NCI-H1105 (cell line): ENCODE measurements at regions not wholly inside any gene's neighbourhood (a gene's known extent, or its start where the extent isn't known, plus 50 kb on each side); places are given as distances from the start of the nearest gene placed in this dataset.

Source experiments
- DNase-seq: peaks from one replicate; lab custom pipeline; 2025; lab: John Stamatoyannopoulos, UW

DNA sequence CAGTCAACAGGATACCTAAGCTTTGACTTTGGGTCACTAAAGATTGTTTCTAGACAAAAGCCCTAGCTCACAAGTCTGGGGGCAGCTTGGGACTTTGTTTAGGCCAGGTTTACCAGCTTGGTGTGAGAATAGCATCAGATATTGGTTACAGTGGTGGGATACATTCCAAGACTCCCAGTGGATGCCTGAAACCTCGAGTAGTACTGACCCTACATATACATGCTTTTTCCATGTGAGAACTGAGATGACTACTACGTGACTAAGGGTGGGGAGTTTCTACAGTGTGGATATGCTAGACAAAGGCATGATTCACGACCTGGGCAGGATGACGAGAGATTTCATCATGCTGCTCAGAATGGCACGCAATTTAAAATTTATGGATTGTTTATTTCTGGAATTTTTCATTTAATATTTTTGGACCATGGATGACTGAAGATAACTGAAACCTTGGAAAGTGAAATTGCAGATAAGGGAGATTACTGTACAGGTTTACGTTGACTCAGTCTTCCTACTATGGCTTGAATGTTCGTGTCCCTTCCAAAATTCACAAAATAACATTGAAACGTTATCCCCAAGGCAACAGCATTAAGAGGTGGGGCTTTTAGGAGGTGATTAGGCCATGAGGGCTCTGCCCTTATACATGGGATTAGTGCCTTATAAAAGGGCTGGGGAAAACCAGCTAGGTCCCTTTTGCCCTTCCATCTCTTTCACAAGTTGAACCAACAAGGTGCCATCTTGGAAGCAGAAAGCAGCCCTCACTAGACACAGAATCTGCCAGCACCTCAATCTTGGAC is 50.2 kb upstream of the CTAGE1 start:
- no peak for DNase-seq

DNA sequence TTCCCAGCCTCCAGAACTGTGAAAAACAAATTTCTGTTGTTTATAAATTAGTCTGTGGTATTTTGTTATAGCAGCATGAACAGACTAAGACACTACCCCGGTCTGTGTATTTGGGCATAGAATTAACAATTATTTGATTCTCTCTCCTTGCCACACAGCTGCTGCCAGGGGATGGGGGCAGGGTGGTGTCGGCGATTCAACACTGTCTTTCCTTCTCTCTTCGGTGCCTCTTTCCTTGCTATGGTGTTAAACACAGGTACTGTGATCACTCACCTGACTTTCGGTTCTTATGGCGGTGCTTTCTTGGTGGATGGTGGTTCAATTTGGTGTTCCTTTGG is 50.8 kb upstream of the CTAGE1 start:
- no peak for DNase-seq

DNA sequence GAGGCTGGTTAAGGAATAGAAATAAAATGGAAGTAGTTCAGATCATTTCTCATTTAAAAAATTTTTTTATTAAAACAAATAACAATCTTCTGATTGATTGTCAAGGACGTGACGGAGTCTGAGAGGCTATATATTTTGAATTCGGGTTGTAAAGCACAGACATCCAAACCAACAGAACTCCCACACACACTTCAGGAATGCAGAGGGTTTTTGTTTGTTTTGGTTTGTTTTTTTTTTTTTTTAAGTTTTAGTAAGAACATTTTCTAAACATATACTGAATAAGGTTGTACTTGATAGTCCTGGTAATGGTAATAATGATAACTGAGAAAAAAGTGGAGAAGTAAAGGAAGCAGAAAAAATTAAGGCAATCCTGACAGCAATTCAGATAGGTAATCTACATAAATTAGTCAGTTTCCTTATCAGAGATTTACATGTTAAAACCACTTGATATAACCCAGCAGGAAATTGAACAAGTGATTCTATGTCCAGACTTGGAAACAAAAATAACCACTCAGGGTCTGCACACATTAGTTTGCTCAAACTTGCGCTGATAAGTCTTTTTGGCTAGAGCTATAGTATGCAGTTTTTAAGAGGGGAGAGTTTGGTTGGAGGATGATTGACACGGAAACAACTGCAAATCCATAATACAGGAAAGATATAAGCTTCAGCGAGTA is 51.5 kb upstream of the CTAGE1 start:
- no peak for DNase-seq

DNA sequence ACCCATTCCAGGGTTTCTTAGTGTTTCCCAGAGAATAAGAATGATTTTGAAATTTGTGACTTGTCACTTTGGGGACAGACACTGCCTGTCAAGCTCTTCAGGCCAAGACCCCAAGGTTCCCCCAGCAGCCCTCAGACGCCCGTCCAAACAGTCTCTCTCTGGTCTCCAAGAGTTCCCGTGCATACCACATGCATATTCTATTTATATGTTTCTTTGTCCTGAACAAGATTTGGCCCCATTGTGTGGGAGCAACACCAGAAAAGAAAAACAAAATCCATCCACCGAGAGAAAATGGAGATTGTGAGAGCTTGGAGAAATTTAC is 52.2 kb upstream of the CTAGE1 start:
- DNase-seq: no peak

DNA sequence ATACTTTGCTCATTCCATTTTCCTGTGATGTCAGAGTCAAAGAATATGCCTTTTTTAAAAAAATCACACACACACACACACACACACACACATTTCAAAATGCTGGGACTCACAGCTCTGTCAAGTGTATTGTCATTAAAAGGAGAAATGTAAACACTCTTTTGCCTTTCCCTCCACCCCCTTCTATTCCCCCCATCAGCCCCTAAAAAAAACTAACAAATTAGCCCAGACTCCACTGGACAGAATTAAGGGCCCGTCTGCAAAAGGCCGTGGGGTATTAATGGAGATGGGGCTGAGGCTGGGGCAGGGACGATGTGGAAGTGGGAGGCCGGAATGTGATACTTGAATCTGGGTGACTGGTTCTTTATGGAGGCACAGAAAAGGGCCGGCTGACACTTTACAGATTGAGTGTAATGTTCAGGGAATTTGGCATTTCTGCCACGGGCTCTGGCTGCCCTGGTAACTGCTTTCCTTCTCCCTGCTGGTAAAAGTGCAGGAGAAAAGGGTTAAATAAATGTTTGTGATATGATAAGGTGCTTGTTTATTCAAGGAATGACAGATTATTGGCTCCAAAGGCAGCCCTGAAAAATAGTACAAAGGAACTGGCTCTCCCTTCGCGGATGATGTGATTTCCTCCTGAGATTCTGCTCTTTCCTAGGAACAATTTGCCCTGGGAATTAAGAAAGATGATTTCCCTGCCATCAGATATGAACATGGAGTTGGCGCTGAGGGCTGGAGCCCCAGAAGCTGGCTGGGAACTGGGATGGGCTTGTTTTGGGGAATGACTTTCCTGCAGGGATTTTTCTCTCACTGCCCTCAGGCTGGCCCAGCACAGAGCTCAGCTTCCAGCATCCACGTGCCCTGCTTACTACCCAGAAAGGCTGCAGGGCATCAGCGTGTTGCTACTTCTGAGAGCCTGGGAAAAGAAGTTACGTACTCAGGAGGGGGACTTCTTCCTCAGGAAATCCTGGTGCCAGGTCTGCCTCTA is 52.8 kb upstream of the CTAGE1 start:
- DNase-seq: no peak

DNA sequence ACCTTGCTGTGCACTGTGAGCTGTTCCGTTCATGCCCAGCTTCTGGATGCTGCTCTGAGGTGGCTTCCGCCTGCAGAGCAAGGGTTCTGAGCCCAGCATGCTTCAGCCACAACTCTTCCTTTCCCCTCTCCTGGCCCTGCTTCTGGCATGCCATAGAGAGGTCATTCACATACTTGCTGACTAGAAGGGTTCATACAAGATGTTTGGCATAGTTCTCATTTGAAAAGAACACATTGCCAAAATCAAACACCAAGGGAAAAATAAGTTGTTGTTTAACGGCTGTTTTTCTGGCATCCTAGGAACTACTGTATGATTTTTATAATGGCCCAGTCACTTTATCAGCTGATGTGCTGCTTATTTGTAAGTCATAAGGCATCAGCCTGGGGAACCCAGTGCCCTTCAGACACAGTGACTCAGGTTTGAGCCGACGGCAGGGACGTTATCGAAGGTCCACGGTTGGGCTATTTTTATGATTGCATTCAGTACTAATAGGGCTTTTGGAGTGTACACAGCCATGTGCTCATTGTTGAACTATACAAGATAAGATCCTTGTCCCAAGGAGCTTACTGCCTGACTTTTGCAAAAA is 53.9 kb upstream of the CTAGE1 start:
- no peak for DNase-seq

DNA sequence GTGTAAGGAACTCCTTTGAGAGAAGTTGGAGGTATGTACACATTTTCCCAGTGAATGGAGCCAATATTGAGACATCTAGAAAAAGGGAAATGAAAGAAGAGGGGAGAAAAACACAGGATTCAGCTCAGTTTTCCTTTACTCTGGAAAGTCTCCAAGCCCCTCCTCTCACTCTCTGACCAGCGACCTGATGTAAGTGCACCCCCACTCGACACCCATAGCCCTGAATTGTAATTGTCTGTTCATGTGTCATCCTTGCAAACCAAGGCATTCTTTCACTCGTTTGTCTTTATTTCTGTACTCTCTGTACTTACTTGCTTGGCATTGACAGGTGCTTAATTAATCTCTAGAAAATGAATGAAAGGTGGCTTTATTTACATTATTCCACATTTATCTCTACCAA is 55.7 kb upstream of the CTAGE1 start:
- no peak for DNase-seq

DNA sequence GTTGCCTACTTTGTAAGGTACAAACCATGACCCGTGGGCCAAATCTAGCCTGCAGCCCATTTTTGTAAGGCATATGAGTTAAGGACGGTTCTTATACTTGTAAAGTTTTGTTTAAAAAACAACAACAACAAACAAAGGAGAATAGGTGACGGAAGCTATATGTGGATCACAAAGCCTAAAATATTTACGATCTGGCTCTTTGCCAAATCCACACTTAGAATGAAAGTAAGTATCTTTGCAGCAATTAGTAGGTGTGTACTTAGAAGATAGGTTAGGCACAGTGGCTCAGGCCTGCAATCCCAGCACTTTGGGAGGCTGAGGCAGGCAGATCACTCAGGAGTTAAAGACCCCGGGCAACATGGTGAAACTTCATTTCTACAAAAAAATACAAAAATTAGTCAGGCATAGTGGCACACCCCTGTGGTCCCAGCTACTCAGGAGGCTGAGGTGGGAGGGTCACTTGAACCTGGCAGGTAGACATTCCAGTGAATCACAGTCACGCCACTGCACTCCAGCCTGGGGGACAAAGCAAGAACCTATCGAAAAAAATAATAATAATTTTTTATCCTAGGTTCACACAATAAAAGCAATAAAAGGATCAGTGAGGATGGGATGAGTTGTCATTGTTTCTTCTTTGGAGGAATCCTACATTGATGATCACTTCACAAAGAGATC is 57.8 kb upstream of the CTAGE1 start:
- DNase-seq: peak; percentile 4

DNA sequence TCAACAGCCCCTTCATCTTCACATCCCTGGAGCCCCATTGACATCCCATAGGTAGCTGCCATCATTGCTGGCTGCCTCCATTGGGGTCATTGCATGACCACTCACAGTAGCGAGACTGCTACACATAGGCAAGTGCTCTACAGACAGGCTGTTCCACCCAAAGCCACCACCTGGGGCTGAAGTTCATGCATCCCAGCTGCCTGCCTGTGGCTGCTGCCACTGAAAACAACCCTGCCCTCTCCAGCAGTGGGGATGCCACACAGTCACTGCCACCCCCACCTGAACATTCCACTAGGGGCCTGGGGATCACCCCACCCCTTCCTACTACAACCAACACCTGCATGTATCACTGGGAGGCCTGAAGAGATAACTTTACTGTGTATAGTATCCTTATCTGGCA is 59.5 kb upstream of the CTAGE1 start:
- no peak for DNase-seq

DNA sequence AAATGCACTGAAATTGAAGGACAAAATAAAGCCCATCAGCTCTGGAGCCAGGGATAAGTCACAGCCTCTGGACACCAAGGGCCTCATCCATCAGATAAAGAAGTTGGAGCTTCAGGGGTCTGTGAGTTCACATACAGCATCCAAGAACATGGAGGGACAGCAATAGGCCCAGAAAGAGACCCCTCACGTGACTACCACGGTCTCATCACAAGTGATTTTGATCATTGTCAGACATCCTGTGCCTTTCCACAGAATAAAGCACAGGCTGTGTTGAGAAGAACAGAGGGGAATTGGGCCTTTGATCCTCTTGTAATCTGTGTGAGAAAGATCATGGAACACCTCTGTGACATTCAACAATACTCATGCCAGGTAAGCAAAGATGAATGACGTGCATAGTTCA is 65.2 kb upstream of the CTAGE1 start:
- DNase-seq: no peak

DNA sequence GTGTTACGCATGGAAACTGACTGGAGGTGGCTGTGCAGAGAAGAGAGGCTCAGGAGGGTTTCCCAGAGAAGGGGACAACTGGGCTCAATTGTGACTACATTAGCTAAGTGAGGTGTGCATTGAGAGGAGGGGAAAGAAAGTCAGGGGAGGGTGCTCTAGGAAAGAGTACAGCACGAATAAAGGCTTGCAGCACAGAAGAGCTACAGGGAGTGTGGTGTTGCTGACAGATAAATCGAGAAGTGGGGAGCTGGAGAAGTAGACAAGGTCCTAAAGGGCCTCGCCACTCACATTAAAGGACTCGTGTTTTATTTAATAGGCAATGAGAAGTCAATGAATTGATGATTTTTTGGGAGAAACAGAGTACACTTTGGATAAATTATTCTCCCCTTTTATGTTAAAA is 65.7 kb upstream of the CTAGE1 start:
- no peak for DNase-seq

DNA sequence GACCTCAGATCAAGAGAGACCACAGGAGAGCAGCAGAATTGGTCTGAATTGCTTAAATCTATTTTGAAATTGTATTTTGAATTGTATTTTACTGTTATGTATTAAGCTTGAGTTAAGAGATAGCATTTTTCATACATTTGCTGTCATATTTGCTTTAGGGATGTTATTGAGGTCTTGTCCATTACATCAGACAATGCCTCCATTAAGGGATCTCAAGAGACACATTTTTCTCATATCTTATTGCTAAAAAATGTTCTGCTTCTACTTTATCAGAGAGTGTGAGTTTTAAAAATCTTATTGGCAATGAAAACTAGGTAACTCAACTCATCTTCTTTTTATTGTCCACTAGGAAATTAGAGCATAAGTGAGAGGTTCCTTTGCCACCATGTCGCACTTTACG is 66.8 kb upstream of the CTAGE1 start:
- DNase-seq: no peak

DNA sequence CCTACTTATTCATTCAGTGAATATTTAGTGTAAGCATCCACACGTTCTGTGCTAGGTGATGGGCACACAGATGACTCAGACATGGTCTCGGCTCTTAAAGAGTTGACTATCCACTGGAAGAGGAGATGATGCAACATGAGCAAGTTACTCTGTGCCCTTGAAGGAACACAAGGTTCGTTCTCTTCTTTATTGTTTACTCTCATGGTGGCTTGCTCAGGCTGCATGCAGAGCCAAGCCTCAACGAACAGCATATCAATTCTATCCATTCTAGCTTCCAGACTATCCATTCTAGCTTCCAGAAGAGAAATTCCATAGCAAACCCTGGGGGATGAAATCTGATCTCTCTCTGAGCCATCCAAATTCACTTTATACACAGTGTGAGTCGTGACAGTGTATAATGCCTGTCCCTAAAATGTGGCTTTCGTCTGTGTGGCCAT is 68.1 kb upstream of the CTAGE1 start:
- no peak for DNase-seq

DNA sequence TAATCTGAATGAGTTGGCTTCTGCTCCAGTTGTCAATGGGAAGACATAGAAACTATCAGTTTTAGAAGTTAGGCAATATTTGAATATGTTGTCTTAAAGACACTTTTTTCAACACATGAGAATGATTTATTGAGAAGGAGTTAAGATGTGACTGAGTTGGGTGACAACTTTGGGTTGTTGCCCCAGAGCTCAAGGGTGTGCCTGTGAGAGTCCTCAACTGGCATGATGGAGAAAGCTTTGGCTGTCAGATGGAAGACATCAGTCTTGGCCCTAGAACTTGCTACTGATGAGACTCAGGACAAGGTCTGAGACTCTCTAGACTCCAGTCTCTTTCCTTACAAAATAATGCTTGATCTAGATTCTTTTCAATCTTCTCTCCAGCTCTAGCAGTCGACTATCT is 69.0 kb upstream of the CTAGE1 start:
- DNase-seq: no peak

DNA sequence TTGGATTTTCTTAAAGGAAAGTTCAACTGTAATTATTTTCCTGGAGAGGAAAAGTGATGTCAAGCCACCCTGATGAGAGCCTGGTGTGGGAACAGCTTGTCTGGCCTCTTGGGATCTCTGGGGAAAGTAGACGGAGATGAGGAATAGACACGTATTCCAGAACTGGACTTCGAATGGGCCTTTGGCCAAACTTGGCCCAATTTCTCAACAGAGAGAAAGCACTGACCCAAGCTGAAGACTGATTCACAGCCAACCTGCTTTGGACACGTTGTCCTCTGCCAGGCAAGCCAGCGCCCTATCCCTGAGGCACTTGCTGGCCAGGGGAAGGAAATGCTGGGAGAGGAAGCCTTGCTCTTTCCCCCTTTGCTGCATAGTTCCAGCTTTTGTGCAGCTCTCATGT is 70.8 kb upstream of the CTAGE1 start:
- no peak for DNase-seq

DNA sequence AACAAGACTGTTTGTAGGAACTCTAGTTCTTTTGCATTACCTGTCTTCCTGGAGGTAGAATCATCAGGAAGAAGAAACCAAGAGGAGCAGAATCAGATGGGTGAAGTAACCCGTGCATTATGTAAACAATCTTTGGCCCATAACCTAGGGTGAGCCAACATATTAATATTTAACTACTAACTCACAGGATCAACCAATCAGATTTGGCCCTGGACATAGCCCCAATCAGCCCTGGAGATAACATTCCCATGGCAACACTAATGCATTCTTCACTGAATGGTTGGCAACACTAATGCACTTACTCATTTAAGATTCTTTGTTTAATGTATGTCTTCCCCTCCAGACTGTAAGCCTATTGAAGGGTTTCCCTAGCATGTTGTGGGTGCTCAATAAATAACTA is 72.0 kb upstream of the CTAGE1 start:
- no peak for DNase-seq

DNA sequence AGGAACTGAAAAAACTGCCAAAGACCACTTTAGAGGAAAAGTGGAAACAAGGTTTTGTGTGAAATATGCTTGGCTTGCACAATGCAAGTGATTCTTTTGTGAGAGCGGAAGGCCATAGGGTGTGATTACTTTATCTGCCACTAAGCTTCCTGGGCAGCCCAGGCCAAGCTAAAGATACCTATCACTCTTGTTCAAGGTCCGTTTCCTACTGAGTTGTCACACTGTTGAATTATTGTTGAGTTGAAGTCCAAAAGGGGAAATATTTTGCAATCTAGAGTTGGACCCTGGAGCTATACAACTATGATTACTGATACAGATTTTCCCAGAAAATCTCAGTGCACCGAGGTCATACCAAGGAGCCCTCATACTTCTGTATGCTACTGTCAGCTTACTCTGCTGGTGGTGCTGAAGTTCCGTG is 72.7 kb upstream of the CTAGE1 start:
- DNase-seq: no peak

DNA sequence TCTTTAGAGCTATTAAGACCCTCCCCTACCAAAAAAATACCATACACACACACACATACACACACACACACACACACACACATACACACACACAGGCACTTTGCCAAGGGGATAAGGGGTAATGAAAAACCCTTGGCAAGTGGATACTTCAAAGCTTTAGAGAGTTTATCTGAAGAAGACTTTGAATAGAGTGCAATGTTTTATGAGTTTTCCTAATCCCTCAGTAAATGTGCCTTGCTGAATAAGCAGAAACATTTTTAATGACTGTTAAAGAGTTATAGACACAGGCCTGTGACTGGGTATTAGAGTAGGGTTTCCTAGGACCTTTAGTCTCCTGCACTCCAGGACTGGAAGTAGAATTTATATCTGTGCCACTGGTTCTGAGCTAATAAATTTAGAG is 75.5 kb upstream of the CTAGE1 start:
- peak; percentile 11 for DNase-seq

DNA sequence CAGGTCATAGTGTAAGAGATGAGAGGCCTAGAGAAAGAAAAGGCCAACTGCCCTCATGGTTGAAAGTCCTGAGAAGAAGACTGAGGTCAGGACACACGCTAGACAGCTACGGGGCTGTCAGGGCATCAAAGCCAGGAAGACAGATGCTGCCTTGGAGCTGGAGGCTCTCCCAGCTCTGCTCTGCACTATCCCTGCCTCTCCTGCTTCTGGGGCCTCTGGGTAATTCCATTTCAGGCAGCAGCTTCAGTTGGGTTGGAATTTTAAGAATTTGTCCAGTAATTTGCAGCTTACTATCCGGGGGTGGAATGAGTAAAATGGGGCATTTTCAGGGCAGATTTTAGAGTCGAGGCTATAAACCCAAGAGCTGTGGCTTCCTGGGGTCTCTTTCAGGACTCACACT is 76.2 kb upstream of the CTAGE1 start:
- DNase-seq: no peak

DNA sequence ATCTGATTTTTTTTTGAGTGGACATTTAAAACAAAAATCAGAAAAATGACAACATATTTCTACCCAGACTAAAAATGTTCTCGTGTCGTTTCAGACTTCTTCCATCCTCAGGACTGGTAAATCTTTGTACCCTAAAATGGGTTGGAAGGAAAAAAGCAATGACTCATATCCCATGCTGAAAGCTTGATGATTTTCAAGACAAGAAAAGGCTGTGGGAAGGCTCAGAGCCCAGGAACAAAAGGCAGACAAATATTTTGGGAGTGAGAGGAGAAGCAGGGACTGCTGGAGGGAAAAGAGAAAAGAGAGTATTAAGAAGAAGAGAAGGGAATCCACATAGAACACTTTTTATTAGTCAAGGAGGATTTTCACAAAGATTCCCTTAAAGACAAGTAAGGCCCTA is 77.1 kb upstream of the CTAGE1 start:
- no peak for DNase-seq

DNA sequence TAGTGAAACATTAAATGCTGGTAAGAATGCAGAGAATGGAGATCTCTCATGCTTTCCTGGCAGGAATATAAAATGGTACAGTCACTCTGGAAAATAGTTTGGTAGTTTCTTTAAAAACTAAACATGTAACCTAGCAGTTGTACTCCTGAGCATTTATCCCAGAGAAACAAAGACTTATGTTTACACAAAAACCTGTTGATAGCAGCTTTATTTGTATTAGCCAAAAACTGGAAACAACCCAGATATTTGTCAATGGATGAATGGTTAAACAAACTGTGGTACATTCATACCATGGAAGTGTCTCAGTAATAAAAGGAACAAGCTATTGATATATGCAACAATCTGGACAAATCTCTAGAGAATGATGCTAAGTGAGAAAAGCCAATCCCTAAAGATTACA is 81.7 kb upstream of the CTAGE1 start:
- peak; percentile 61 for DNase-seq

DNA sequence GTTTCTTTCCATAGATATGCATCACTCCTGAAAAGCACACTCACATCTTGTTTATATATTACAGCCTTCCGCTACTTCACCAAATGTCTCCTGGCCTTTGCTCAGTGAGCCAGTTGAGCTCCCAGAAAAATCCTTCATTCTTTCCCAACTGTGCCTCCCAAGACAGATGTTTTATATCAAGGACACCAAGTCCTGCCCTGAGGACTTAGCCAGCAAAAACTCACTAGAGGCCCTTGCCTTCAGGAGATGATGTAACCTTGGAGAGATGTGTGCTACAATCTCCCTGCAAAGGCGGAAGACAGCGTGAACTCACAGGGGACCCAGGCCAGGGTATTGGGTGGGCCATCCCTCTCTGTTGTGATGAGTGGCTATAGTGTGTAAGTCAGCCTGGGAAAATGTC is 86.1 kb upstream of the CTAGE1 start:
- no peak for DNase-seq
